ENCODE measurements at regions not wholly inside any gene's neighbourhood (a gene's known extent, or its start where the extent isn't known, plus 50 kb on each side); places are given as distances from the start of the nearest gene placed in this dataset.

- peak; percentile 37 for DNase-seq (ENCODE audit: low read depth)
- H3K4me3 ChIP-seq (ENCODE audit: low read depth, low read length) = no peak overlapping the region
- TF ChIP-seq CTCF (IDR thresholded peaks at IDR 0.05; ENCODE audit: insufficient read depth, low read depth, low read length) = no peak
Observed at GRCh38 chr5:160175438-160176218, 53.7 kb upstream of the FABP6 start.

- no peak for TF ChIP-seq CTCF (IDR thresholded peaks at IDR 0.05; ENCODE audit: insufficient read depth, low read depth, low read length)
- H3K4me3 ChIP-seq (ENCODE audit: low read depth, low read length) = no peak overlapping the region
- DNase-seq (ENCODE audit: low read depth) = no peak
Observed at GRCh38 chr5:160174780-160175437, 54.4 kb upstream of the FABP6 start.

GRCh38 chr5:160174290-160174689 lies 55.0 kb upstream of the FABP6 start:
- TF ChIP-seq CTCF (IDR thresholded peaks at IDR 0.05; ENCODE audit: insufficient read depth, low read depth, low read length) = no peak
- no peak overlapping the region for H3K4me3 ChIP-seq (ENCODE audit: low read depth, low read length)
- no peak for DNase-seq (ENCODE audit: low read depth)

- TF ChIP-seq CTCF (IDR thresholded peaks at IDR 0.05; ENCODE audit: insufficient read depth, low read depth, low read length) = no peak
- no peak overlapping the region for H3K4me3 ChIP-seq (ENCODE audit: low read depth, low read length)
- DNase-seq (ENCODE audit: low read depth) = peak; percentile 74
Observed at GRCh38 chr5:160171666-160172065, 52.4 kb upstream of the PWWP2A start.

GRCh38 chr5:160169326-160169725 lies 50.1 kb upstream of the PWWP2A start:
- H3K4me3 ChIP-seq (ENCODE audit: low read depth, low read length) = no peak overlapping the region
- TF ChIP-seq CTCF (IDR thresholded peaks at IDR 0.05; ENCODE audit: insufficient read depth, low read depth, low read length) = no peak
- DNase-seq (ENCODE audit: low read depth) = peak; percentile 75

All from fibroblast of villous mesenchyme (primary cell).